ENCODE measurements at regions not wholly inside any gene's neighbourhood (a gene's known extent, or its start where the extent isn't known, plus 50 kb on each side); places are given as distances from the start of the nearest gene placed in this dataset.

DNA sequence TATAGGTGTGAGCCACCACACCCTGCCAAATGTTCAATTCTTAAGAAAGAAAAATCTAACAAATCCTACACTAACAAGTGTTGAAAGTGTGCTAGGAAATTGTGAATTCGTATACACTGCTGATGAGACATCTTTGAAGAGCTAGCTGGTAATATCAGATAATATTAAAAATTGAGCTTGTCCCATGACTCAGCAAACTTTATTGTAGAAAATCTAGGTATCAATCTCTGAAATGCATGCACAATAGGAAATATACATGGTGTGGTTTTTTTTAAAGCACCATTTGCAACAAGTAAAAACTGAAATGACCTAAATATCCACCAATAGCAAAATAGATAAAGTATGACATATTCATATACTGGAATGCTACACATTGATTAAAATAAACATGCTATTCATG, 110.1 kb upstream of the NXT1 start:
- H3K4me3 Mint-ChIP-seq: no peak overlapping the region
- POLR2A ChIA-PET: no interaction called here
- peaks cover 15% of the 10 kb centered on the region for H3K9me3 Mint-ChIP-seq

DNA sequence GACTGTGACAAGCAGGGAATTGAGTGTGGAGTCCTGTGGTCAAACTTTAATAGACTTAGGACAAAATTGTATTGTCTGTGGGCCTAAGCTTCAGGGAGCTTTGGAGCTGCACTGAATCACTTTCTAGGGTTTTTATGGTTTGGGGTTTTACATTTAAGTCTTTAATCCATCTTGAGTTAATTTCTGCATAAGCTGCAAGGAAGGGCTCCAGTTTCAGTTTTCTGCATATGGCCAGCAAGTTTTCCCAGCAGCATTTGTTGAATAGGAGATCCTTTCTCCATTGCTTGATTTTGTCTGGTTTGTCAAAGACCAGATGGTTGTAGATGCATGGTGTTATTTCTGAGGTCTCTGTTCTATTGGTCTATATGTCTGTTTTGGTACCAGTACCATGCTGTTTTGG, 113.4 kb upstream of the NXT1 start:
- ChIA-PET POLR2A (no interaction called here), CTCF (no interaction called here)
- TF ChIP-seq, protein P1, sequence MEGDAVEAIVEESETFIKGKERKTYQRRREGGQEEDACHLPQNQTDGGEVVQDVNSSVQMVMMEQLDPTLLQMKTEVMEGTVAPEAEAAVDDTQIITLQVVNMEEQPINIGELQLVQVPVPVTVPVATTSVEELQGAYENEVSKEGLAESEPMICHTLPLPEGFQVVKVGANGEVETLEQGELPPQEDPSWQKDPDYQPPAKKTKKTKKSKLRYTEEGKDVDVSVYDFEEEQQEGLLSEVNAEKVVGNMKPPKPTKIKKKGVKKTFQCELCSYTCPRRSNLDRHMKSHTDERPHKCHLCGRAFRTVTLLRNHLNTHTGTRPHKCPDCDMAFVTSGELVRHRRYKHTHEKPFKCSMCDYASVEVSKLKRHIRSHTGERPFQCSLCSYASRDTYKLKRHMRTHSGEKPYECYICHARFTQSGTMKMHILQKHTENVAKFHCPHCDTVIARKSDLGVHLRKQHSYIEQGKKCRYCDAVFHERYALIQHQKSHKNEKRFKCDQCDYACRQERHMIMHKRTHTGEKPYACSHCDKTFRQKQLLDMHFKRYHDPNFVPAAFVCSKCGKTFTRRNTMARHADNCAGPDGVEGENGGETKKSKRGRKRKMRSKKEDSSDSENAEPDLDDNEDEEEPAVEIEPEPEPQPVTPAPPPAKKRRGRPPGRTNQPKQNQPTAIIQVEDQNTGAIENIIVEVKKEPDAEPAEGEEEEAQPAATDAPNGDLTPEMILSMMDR (IDR thresholded peaks at IDR 0.05): no peak
- Mint-ChIP-seq H3K36me3 (ENCODE audit: low read depth) (no peaks in the 10 kb centered on the region), H3K9me3 (peaks cover 19% of the 10 kb centered on the region), H3K4me3 (no peak overlapping the region), H3K27ac (no peak overlapping the region), H3K27me3 (peaks cover 5% of the 10 kb centered on the region), H3K4me1 (ENCODE audit: low read depth) (no peaks in the 10 kb centered on the region)
- intact Hi-C loops (cut with micrococcal nuclease): loop anchor here (10.0 kb wide), 1 partner anchor 542 kb away; no protein-coding TSS in a partner anchor
- ATAC-seq (no peak), DNase-seq (no peak)

More for the DNA sequence above, 110.1 kb upstream of the NXT1 start:
- no peak overlapping the region for H3K27ac Mint-ChIP-seq
- CTCF ChIA-PET: interaction anchor here (0.7 kb wide), 1 partner anchor 181 kb away, joined by 3 read pairs; the partner anchor contains the start of gene NAPB
- DNase-seq: no peak
- no peaks in the 10 kb centered on the region for H3K36me3 Mint-ChIP-seq (ENCODE audit: low read depth)
- H3K27me3 Mint-ChIP-seq: peaks cover 5% of the 10 kb centered on the region
- TF ChIP-seq, protein P1 (IDR thresholded peaks at IDR 0.05): no peak
- intact Hi-C loops (cut with micrococcal nuclease): no loop called here
- ATAC-seq: no peak
- no peaks in the 10 kb centered on the region for H3K4me1 Mint-ChIP-seq (ENCODE audit: low read depth)

DNA sequence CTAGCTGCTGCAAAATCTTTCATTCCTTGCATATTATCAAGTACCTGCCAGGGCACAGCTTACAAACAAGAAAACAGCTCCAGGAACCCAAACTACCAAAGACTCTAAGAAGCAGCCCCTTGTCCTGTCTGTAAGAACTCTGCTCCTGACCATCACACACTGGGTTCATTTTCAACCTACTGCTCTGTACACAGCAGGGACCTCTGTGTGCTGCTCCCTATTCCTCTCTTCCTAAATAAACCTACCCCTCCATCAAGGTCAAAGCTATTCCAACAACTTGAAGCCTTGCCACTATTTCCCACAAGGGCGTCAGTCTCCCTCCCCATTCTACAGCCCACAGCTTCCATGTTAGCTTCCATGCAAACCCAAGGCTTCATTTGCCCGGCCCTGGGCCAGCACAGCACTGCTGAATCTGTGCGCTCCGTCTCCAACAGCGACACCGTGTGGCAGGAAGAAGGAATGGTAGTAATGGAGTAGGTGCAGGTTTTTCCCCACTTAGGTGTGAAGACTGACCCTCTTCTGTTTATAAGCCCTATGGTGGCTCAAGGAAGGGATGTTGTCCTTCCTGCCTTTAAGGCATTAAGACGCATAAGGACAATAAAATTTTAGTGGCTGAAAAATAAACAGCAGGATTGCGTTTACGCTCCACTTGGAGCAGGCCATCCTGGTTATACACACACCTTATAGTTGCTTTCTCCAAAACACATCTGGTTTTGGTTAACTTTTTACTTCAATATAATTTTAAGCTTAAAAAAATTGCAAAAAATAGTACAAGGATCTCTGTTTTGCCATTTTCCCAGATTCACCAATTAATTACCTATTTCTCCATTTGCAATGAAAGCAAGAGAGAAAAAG, 115.2 kb upstream of the NXT1 start:
- Mint-ChIP-seq H3K9me3 (peaks cover 23% of the 10 kb centered on the region), H3K27ac (no peak overlapping the region), H3K27me3 (peaks cover 4% of the 10 kb centered on the region), H3K4me3 (no peak overlapping the region), H3K36me3 (ENCODE audit: low read depth) (no peaks in the 10 kb centered on the region), H3K4me1 (ENCODE audit: low read depth) (no peaks in the 10 kb centered on the region)
- peak; percentile 58 for DNase-seq
- intact Hi-C loops (cut with micrococcal nuclease): loop anchor here (10.0 kb wide), 1 partner anchor 541 kb away; no protein-coding TSS in a partner anchor
- TF ChIP-seq, protein P1 (IDR thresholded peaks at IDR 0.05): peak; percentile 85
- ChIA-PET CTCF (interaction anchor here (0.6 to 2.1 kb wide), 7 partner anchors 9 to 544 kb away, joined by 3 to 10 read pairs (median 4); no protein-coding TSS in a partner anchor), POLR2A (no interaction called here)
- peak; percentile 78 for ATAC-seq

DNA sequence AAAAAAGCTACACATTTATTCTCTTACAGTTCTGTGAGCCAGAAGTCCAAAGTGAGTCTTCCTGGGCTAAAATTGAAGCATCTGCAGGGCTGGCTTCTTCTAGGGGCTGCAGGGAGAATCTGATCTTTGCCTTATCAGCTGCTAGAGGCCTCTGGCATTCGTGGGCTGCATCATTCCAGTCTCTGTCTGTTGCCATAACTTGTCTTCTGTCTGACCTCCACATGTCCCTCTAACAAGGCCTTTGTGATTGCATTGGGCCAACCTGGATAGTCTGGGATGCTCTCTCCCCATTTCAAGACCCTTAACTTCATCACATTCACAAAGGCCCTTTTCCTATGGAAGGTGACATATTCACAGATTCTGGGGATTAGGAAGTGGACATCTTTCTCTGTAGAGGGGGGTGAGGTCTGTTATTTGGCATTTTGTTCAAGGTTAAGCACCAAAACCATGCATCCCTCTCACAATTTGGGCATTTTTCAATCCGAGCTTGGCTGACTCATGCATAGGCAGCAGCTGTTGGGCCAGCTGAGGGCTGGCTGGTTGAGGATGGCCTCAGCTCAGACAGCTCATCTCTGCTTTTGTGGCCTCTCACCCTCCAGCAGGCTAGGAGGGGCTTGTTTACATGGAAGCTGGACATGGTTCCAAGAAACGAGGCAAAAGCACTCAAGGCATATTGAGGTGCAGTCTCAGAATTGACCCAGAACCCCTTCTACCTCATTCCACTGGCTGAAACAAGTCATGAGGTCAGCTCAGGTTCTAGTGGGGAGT, 116.1 kb upstream of the NXT1 start:
- POLR2A ChIA-PET: interaction anchor here (0.6 kb wide), 1 partner anchor 345 kb away, joined by 3 read pairs; no protein-coding TSS in a partner anchor
- no peak overlapping the region for H3K4me3 Mint-ChIP-seq
- peaks cover 3% of the 10 kb centered on the region for H3K27me3 Mint-ChIP-seq
- no peak for DNase-seq
- TF ChIP-seq, protein P1 (IDR thresholded peaks at IDR 0.05): no peak
- intact Hi-C loops (cut with micrococcal nuclease): loop anchor here (10.0 kb wide), 1 partner anchor 540 kb away; no protein-coding TSS in a partner anchor
- CTCF ChIA-PET: interaction anchor here (0.6 to 2.1 kb wide), 8 partner anchors 10 to 543 kb away, joined by 3 to 10 read pairs (median 4); no protein-coding TSS in a partner anchor
- H3K27ac Mint-ChIP-seq: no peak overlapping the region
- H3K36me3 Mint-ChIP-seq (ENCODE audit: low read depth): no peaks in the 10 kb centered on the region
- peaks cover 20% of the 10 kb centered on the region for H3K9me3 Mint-ChIP-seq
- no peak for ATAC-seq
- H3K4me1 Mint-ChIP-seq (ENCODE audit: low read depth): no peaks in the 10 kb centered on the region

Measured in activated CD8-positive, alpha-beta T cell treated with anti-CD3 and anti-CD28 coated beads for 36 hours (primary cell).